CD4-positive, alpha-beta T cell (primary cell): ENCODE measurements at regions not wholly inside any gene's neighbourhood (a gene's known extent, or its start where the extent isn't known, plus 50 kb on each side); places are given as distances from the start of the nearest gene placed in this dataset.
"Not testable (repeated sequence)": the region's sequence is repeated elsewhere in the genome, so short reads cannot be mapped to it uniquely, and the experiment has no call there.

Source experiments
- ATAC-seq: fragments of 200-7000 bp; cut with Tn5 transposase; one replicate; pipeline ENCODE4 v1.10.0; 2022; ENCODE audit warnings: mild to moderate bottlenecking; ENCODE audit not compliant: poor library complexity
- CTCF ChIA-PET: fragments of 350-600 bp; sonication (Branson Sonifier 250); formaldehyde crosslinking; loops from one replicate; lab custom pipeline; 2021; ENCODE audit warnings: antibody characterized with exemption, inconsistent platforms; lab: Charles Lee
- POLR2A ChIA-PET: fragments of 350-600 bp; sonication (Branson Sonifier 250); formaldehyde crosslinking; loops from one replicate; lab custom pipeline; 2021; ENCODE audit warnings: antibody characterized with exemption, inconsistent platforms; lab: Charles Lee
- DNase-seq, 14 experiments: peaks; one replicate each; pipeline ENCODE4 v3.0.0-alpha.2; 2013 to 2020; ENCODE audit warnings: mixed read lengths in 2 of 14
- H3K27ac ChIP-seq, 2 donors: one replicate each; pipeline versions ENCODE4 v1.5.1 to v1.7.0; 2013; ENCODE audit warnings: low read length in 2 of 2, low read depth in 1 of 2, mild to moderate bottlenecking in 1 of 2
- H3K27me3 ChIP-seq, 2 experiments: 1 replicate in 1 of 2; 2 replicates in 1 of 2; pipeline versions ENCODE4 v1.6.1 to v1.7.0; 2013; ENCODE audit warnings: low read length in 2 of 2, control low read depth in 1 of 2, mild to moderate bottlenecking in 1 of 2, moderate library complexity in 1 of 2; ENCODE audit not compliant: insufficient read depth in 2 of 2, control insufficient read depth in 1 of 2
- H3K36me3 ChIP-seq: one replicate; pipeline ENCODE4 v1.6.1; 2013; ENCODE audit warnings: low read length, control low read depth; ENCODE audit not compliant: insufficient read depth
- H3K4me1 ChIP-seq: one replicate; pipeline ENCODE4 v1.6.1; 2013; ENCODE audit warnings: low read length, control low read depth; ENCODE audit not compliant: insufficient read depth
- H3K4me3 ChIP-seq: one replicate; pipeline ENCODE4 v1.5.1; 2013; ENCODE audit warnings: mild to moderate bottlenecking, low read length, moderate library complexity
- H3K9me3 ChIP-seq, 2 experiments: 1 replicate in 1 of 2; 2 replicates in 1 of 2; pipeline versions ENCODE4 v1.6.1 to v1.7.0; 2013; ENCODE audit warnings: low read length in 2 of 2, mild to moderate bottlenecking in 2 of 2, control low read depth in 1 of 2, moderate library complexity in 1 of 2; ENCODE audit not compliant: control insufficient read depth in 1 of 2, insufficient read depth in 1 of 2
- H3K27ac Mint-ChIP-seq: one replicate; pipeline ENCODE4 v1.8.0; 2020; ENCODE audit warnings: mixed read lengths
- H3K27me3 Mint-ChIP-seq: one replicate; pipeline ENCODE4 v1.8.0; 2021; ENCODE audit warnings: mixed read lengths
- H3K36me3 Mint-ChIP-seq: one replicate; pipeline ENCODE4 v1.8.0; 2021; ENCODE audit warnings: low read depth, mixed read lengths
- H3K4me1 Mint-ChIP-seq: one replicate; pipeline ENCODE4 v1.8.0; 2021; ENCODE audit warnings: low read depth, mixed read lengths
- H3K4me3 Mint-ChIP-seq: one replicate; pipeline ENCODE4 v1.8.0; 2020; ENCODE audit warnings: mild to moderate bottlenecking, mixed read lengths
- H3K9me3 Mint-ChIP-seq: one replicate; pipeline ENCODE4 v1.8.0; 2020; ENCODE audit warnings: mixed read lengths
- intact Hi-C, 2 experiments: fragments of 100-400 bp; cut with DNase I in 1 of 2; cut with micrococcal nuclease in 1 of 2; formaldehyde crosslinking; loops; one replicate each; pipeline versions ENCODE4 v1.15.1 to v1.9.0; 2023 to 2025; cut with DNase I, micrococcal nuclease
- TF ChIP-seq, protein P1 (sequence below): fragments of 200-600 bp; IDR thresholded peaks from one replicate; pipeline ENCODE4 v1.8.0; 2022; ENCODE audit warnings: antibody characterized with exemption, mild to moderate bottlenecking

GRCh38 chr1:229864686-229865230 is 202.3 kb upstream of the GALNT2 start:
- TF ChIP-seq, protein P1, sequence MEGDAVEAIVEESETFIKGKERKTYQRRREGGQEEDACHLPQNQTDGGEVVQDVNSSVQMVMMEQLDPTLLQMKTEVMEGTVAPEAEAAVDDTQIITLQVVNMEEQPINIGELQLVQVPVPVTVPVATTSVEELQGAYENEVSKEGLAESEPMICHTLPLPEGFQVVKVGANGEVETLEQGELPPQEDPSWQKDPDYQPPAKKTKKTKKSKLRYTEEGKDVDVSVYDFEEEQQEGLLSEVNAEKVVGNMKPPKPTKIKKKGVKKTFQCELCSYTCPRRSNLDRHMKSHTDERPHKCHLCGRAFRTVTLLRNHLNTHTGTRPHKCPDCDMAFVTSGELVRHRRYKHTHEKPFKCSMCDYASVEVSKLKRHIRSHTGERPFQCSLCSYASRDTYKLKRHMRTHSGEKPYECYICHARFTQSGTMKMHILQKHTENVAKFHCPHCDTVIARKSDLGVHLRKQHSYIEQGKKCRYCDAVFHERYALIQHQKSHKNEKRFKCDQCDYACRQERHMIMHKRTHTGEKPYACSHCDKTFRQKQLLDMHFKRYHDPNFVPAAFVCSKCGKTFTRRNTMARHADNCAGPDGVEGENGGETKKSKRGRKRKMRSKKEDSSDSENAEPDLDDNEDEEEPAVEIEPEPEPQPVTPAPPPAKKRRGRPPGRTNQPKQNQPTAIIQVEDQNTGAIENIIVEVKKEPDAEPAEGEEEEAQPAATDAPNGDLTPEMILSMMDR, result no peak
- no peak for DNase-seq
- Histone ChIP-seq H3K9me3 (no peaks in the 10 kb centered on the region), H3K27me3 (peaks cover 0 to 2% of the 10 kb centered on the region in 2 experiments), H3K4me3 (no peak overlapping the region), H3K27ac (no peak overlapping the region), H3K4me1 (no peaks in the 10 kb centered on the region), H3K36me3 (no peaks in the 10 kb centered on the region)
- ChIA-PET POLR2A (no interaction called here), CTCF (no interaction called here)
- no peaks in the 10 kb centered on the region for H3K27me3 Mint-ChIP-seq
- no peak overlapping the region for H3K27ac Mint-ChIP-seq
- H3K4me3 Mint-ChIP-seq, result no peak overlapping the region
- intact Hi-C loops, result no loop called here
- H3K9me3 Mint-ChIP-seq, result no peaks in the 10 kb centered on the region
- no peak for ATAC-seq
- no peaks in the 10 kb centered on the region for H3K4me1 Mint-ChIP-seq
- no peaks in the 10 kb centered on the region for H3K36me3 Mint-ChIP-seq

DNA sequence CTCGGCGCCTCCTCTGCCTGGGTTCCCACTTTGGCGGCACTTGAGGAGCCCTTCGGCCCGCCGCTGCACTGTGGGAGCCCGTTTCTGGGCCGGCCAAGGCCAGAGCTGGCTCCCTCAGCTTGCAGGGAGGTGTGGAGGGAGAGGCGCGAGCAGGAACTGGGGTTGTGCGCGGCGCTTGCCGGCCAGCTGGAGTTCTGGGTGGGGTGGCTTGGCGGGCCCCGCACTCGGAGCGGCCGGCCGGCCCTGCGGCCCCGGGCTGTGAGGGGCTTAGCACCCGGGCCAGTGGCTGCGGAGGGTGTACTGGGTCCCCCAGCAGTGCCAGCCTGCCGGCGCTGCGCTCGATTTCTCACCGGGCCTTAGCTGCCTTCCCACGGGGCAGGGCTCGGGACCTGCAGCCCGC is 201.7 kb upstream of the GALNT2 start:
- POLR2A ChIA-PET, H3K27me3 Mint-ChIP-seq, H3K27ac ChIP-seq, H3K36me3 Mint-ChIP-seq, H3K4me3 ChIP-seq, ATAC-seq, H3K4me1 ChIP-seq, DNase-seq, H3K27ac Mint-ChIP-seq, H3K4me1 Mint-ChIP-seq, H3K9me3 ChIP-seq, H3K36me3 ChIP-seq, intact Hi-C loops, H3K27me3 ChIP-seq, H3K9me3 Mint-ChIP-seq, CTCF ChIA-PET, H3K4me3 Mint-ChIP-seq: not testable (repeated sequence)

DNA sequence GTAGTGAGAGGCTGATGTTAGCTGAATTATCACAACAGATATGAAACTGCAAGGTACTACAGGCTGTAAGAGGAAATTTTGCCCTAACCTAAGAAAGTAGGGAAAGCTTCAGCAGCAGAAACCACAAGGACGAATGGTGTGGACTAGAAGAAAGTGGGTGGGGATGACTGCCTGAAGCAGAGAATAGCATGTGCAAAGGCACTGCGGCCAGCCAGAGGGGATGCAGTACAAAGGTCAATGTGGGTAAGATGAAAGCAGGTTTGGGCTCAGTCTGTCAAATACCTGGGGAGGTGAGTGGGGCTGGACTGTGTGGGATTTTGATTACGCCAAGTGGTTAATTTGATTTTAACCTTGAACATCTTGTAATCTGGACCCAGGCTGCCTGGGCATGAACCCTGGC is 199.3 kb upstream of the GALNT2 start:
- H3K27me3 Mint-ChIP-seq, result no peaks in the 10 kb centered on the region
- H3K36me3 ChIP-seq, result no peaks in the 10 kb centered on the region
- TF ChIP-seq, protein P1, result no peak
- H3K36me3 Mint-ChIP-seq, result no peaks in the 10 kb centered on the region
- H3K4me1 Mint-ChIP-seq, result no peaks in the 10 kb centered on the region
- DNase-seq, result no peak
- ATAC-seq, result no peak
- no peak overlapping the region for H3K4me3 ChIP-seq
- no peak overlapping the region for H3K27ac Mint-ChIP-seq
- CTCF ChIA-PET, result no interaction called here
- no peak overlapping the region for H3K4me3 Mint-ChIP-seq
- H3K4me1 ChIP-seq, result no peaks in the 10 kb centered on the region
- intact Hi-C loops, result no loop called here
- no peaks in the 10 kb centered on the region for H3K9me3 Mint-ChIP-seq
- H3K9me3 ChIP-seq, result no peaks in the 10 kb centered on the region
- POLR2A ChIA-PET, result no interaction called here
- peaks cover 0 to 2% of the 10 kb centered on the region in 2 experiments for H3K27me3 ChIP-seq
- H3K27ac ChIP-seq, result no peak overlapping the region

DNA sequence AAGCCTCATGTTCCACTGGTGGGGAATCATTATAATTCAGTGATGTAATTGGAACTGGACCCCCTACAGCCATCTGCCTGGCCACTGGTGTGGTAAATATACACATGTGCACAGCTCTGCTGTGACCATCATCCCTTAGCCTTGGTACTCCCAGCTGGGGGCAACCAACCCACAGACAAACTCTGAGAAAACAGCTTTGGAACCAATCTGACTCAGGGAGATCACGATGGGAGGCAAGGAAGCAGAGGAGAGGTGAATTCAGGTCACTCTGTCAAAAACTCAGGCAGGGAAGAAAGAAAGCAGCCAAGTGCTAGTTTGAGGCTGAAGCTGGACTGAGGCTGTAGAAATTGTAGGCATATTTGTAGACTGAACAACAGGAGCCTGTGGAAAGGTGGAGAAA is 197.8 kb upstream of the GALNT2 start:
- Histone ChIP-seq H3K9me3 (no peaks in the 10 kb centered on the region), H3K27me3 (no peaks in the 10 kb centered on the region), H3K4me3 (no peak overlapping the region), H3K4me1 (no peaks in the 10 kb centered on the region), H3K36me3 (no peaks in the 10 kb centered on the region), H3K27ac (no peak overlapping the region)
- Mint-ChIP-seq H3K4me1 (no peaks in the 10 kb centered on the region), H3K4me3 (no peak overlapping the region), H3K27me3 (no peaks in the 10 kb centered on the region), H3K36me3 (no peaks in the 10 kb centered on the region), H3K9me3 (no peaks in the 10 kb centered on the region), H3K27ac (no peak overlapping the region)
- ATAC-seq (no peak), DNase-seq (no peak)
- intact Hi-C loops, result no loop called here
- CTCF ChIA-PET, result no interaction called here
- POLR2A ChIA-PET, result no interaction called here
- TF ChIP-seq, protein P1, result no peak
